ENCODE measurements at regions not wholly inside any gene's neighbourhood (a gene's known extent, or its start where the extent isn't known, plus 50 kb on each side); places are given as distances from the start of the nearest gene placed in this dataset.

DNA sequence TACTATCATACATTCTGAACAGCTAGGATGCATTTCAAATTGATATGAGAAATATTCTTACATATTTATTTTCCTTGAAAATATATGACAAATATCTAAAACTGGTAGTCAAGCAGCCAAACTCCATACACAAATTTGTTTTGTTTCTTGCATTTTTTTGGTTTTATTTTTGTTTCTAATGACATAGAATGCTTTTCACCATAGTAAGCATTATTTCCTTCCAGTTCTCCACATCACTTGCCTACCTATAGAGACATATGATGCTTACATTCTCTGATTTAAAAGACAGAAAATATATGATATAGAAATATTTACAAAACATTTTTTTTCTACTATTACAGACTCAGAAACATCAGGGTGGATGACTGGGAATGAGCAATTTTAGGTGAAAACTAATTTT, 726.4 kb upstream of the ADGRL4 start:
- TF ChIP-seq, protein P1, sequence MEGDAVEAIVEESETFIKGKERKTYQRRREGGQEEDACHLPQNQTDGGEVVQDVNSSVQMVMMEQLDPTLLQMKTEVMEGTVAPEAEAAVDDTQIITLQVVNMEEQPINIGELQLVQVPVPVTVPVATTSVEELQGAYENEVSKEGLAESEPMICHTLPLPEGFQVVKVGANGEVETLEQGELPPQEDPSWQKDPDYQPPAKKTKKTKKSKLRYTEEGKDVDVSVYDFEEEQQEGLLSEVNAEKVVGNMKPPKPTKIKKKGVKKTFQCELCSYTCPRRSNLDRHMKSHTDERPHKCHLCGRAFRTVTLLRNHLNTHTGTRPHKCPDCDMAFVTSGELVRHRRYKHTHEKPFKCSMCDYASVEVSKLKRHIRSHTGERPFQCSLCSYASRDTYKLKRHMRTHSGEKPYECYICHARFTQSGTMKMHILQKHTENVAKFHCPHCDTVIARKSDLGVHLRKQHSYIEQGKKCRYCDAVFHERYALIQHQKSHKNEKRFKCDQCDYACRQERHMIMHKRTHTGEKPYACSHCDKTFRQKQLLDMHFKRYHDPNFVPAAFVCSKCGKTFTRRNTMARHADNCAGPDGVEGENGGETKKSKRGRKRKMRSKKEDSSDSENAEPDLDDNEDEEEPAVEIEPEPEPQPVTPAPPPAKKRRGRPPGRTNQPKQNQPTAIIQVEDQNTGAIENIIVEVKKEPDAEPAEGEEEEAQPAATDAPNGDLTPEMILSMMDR (IDR thresholded peaks at IDR 0.05; ENCODE audit: control extremely low read depth in 1 of 3, insufficient read depth in 1 of 3, low read depth in 1 of 3, low read length in 3 of 3): no peak
- TF ChIP-seq JUND (IDR thresholded peaks at IDR 0.05; ENCODE audit: low read length): no peak
- TF ChIP-seq EGR1 (IDR thresholded peaks at IDR 0.05; ENCODE audit: borderline replicate concordance, low read depth, low read length): no peak

Measured in H1 (cell line).